Right renal cortex interstitium (tissue), 3 donors: ENCODE measurements at regions not wholly inside any gene's neighbourhood (a gene's known extent, or its start where the extent isn't known, plus 50 kb on each side); places are given as distances from the start of the nearest gene placed in this dataset.
"Not testable (repeated sequence)": the region's sequence is repeated elsewhere in the genome, so short reads cannot be mapped to it uniquely, and the experiment has no call there.

Experiments
- DNase-seq, 3 donors: peaks; one replicate each; pipeline ENCODE4 v3.0.0-alpha.2; 2013; ENCODE audit warnings: low read depth in 3 of 3, low spot score in 2 of 3

DNA sequence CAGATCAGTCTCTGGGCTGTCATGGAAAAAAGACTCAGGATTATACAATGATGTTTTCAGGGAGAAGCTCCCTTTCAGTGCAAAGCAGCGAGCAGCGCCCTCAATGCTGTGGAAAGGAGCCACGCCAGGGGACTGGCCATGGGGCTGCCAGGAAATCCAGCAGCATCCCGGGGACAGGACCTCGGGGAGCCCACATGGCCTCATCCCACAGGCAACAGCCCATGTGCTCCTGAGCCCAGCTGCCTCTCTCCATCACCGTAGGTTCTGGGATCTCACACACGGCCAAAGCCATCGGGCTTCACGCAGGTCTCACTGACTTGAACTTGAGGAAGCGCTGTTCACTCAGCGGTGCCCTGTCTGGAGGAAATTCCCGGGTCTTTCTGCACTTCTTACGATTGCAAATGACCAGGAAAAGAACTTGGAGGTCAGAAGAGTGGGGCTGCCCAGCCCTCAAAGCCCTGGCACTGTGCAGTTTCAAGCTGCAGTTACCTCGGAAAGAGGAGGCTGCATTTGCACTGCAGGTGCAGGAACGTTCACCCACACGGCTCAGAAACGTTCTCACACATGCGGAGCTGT lies 125.9 kb upstream of the THBS2 start:
- no peak for DNase-seq

DNA sequence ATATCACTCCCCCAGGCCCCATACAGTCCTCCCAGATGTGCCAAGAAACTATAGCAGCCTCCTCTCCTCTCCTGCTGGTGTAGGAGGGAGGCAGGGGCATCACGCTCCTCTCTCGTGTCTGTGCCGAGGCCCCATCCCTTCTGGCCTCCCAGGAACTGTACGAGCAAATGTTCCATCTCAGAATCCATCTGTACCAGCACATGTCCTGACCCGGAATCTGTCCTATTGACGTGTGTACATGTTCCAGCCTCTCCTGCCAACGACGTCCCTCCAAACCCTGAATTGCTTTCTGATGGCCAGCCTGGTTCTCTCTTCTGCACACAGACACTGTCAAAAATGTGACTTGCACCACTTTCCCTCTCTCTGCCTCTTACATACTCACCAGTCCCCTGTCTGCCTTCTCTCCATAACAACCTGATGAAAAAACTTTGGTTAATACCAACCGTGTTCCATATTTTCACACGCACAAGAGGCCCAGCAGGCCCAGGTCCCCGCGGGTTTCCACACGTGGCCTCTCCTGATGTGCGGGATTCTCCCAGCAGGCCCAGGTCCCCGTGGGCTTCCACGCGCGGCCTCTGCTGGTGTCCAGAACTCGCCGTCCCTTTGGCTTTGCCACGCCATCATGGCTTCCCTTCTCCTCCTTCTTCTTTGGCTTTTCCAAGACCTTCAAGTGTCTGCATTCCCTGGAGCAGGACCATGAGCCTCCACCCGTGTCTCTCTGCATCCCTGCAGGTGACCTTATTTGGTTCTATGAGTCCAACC lies 125.2 kb upstream of the THBS2 start:
- DNase-seq: no peak

DNA sequence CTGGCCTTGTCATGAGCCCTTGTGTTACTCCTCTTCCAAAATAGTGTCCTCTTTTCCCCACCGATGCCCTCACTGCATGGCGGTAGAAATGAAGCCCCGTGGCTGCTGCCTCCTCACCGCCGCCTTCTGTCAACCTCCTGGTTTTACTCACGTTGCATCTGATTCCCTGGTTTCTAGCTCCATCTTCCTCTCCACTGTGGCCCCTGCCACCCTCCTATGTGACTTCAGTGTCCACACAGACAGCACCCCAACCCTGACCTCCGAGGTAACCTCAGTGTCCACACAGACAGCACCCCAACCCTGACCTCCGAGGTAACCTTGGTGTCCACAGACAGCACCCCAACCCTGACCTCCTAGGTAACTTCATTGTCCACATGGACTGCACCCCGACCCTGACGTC lies 122.8 kb upstream of the THBS2 start:
- no peak for DNase-seq

DNA sequence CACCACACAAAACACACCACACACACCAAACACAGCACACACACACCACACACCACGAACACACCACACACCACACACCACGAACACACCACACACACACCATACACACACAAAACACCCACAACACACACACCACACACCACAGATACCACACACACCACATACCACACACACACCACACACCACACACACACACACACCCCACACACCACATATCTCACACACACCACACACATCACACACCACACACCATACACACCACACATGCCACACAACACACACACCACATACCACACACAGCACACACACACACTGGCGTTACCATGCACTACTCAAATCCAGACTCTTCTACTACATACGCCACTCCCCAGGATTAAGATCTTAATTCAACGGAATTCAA lies 118.9 kb upstream of the THBS2 start:
- no peak for DNase-seq

- no peak for DNase-seq
Observed at GRCh38 chr6:169371344-169372127, 117.9 kb upstream of the THBS2 start.

DNA sequence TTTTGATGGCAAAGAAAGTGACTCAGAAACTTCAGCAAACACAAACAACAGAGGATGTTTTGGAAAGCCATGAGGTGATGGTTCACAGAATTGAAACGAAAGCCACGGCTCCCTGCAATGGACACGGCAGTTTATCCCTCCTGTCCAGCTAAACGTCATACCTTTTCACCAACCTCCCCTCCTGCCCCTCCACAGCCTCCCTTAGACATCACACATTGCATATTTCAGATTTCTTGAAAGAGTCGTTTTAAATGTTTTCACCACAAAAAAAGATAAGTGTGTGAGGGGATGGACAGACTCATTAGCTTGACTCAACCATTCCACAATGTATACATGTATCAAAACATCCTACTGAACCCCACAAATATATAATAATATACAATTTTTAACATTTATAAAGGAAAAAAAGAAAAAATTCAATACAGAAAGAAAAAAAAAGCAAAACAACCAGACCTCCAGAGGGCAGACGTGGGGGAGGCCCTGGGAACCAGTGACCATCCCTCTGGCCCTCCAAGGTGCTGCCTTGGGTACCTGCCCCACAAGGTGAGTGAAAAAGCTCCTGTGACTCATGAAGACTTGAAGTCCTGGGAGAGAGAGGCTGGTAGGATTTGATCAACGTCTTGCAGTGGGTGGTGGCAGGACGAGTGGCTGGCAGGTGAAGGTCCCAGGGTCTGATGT lies 117.2 kb upstream of the THBS2 start:
- DNase-seq: no peak

DNA sequence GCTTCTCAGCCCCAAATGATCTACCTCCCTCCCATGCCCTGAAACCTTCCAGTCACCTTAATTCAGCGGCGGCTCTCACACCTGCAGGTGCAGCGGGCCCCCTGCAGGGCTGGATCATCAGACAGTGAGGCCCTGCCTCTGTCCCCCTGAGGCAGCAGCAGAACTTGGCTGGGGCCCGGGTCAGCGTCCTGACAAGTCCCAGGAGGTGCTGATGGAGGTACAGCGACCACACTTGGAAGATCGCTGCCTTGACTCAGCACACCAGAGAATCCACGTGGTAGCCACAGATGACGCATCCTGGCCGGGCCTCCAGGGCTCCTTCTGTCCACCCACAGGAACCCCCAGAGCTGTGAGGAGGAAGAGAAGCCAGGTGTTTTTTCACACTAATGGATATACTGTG lies 116.4 kb upstream of the THBS2 start:
- no peak for DNase-seq

DNA sequence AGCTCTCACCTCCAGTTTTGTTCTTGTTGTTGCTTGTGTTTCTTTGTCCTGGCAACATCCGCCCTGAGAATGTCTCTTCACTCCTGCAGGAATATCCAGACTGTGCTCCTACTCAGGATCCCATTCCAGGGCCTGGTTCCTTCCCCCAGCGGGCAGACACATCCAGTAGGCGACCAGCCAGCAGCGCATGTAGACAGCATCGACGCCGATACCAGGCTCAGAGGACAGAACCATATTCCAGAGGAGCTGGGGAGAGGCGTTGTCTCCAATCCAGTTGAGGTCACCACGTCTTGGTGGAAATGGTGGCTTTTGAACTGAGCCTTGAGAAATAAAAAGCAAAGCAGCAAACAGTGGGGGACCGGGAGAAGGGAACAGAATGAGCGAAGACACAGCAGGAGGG lies 114.6 kb upstream of the THBS2 start:
- no peak for DNase-seq

GRCh38 chr6:169367507-169367906 lies 113.9 kb upstream of the THBS2 start:
- no peak for DNase-seq

GRCh38 chr6:169366258-169366901 lies 112.7 kb upstream of the THBS2 start:
- no peak for DNase-seq

- DNase-seq: no peak
Observed at GRCh38 chr6:169365567-169366257, 112.1 kb upstream of the THBS2 start.

DNA sequence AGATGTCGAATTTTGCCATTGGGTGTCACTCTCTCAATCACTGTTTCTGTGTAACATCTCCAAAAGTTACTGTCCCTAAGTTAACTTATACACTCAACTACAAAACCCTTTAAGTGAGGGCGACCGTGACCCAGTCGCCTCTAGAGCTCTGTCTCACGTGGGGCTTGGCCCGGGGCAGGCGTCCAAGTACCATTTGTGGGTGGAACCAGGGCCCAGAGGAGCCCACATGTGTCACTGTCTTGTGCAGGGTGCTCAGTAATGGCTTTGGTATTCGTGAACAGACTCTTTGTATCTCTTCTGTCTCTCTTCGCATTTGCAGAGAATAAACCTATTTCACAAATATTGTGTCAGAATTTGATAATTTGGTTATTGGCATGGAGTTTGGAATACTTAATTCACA lies 109.9 kb upstream of the THBS2 start:
- no peak for DNase-seq

DNA sequence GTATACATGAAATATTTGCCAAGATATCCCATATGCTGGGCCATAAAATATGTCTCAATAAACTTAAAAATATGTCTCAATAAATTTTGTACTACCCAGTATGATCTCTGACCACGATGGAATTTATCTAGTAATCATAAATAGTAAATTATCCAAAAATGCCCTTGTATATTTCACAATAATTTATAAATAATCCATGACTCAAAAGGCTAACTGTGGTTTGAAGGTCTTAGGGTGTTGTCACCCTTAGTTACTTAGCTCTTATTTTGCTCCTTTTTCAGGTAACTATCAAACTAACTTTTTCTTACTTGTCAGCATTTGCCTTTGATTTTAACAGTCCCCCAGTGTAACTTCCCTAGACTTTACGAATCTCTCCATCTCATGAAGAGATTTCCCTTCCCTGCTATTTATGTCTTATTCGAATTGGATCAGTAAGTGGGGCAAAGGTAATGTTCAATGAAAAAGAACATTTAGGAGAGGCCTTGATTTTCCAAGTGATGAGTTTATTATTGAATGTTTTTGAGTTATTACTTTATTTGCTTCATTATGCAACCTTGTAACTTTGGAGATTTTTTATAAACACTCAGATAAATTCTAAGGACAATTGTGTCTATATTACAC lies 109.0 kb upstream of the THBS2 start:
- no peak for DNase-seq

DNA sequence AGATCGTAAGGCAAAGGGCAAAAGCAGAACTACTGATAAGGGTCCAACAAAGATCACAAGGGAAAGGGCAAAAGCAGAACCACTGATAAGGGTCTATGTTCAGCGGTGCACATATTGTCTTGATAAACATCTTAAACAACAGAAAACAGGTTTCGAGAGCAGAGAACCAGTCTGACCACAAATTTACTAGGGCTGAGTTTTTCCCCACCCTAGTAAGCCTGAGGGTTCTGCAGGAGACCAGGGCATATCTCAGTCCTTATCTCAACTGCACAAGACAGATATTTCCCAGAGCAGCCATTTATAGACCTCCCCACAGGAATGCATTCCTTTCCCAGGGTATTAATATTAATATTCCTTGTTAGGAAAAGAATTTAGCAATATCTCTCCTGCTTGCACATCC lies 101.4 kb upstream of the THBS2 start:
- not testable (repeated sequence) for DNase-seq

DNA sequence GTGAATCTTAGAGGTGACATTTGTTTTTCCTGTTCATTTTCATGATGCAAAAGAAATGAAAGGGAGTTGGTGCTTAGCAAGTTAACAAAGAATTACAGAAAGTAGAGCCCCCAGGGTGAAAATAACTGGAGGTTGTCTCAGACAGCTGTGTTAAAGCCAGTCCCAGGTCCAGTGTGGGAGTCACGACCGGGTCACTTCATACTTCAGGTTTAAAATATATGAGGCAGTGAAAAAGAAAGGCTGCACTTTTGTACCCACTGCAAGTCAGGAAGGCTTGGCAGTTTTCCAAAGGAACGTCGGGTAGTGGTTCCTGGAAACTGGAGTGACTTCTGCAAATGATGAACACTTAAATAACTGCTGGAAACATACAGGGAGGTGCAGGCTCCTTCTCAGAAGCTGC lies 91.5 kb upstream of the THBS2 start:
- DNase-seq: peak in 1 of 3 donors; percentile 24

GRCh38 chr6:169344750-169345065 lies 91.1 kb upstream of the THBS2 start:
- DNase-seq: no peak

DNA sequence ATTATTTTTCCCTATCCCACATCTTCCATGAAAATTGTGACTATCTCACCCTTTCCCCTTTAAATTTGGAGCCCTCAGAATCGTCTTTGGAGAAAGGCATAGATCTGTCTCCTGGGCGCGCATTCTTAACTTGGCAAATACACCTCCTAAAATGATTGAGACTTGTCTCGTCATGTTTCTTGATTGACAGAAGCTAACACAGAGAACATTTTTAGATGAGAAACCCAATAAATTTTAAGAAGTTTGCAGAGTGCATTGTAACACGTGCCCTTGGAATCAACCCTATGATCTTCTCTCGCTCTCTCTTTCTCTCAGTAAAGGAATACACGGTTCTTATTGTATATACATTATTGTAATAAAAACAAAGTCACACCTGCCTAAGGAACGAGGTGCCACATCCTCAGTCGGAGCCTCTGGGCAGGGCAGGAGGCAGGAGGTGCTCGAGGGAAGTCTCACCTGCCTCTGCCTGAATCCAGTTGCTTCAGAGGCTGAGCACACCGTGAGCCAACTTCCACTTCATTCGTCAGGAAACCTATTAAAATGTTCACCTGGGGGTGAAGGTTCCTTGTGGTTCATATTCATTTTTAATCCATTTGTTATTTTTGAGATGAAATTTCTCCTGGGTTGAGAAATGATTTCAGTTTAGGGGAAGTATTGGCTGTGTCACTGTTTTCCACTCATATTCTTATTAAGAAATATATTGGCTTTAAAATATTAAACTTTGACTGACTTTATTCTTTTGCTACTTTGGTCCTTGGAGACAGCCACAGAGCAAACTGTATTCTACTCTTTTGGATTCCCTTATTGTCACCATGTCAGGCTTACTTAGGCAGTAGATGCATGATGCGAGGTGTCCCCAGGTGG lies 90.5 kb upstream of the THBS2 start:
- no peak for DNase-seq

DNA sequence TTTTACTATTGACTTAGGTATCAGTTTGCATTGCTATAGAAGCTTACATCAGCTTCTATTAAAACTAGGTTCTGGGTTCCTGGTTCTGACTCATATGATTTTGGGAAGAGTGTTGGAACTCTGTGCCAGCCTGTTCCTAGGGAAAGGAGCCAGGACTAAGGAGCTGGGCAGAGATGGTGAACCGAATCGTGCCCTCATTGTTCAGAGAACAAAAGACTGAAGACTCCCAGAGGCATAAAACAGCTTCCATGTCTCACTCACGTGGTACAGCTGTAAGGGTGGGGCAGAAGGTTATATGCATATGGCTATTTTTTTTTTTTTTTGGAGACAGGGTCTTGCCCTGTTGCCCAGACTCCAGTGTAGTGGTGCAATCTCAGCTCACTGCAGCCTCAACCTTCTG lies 89.1 kb upstream of the THBS2 start:
- no peak for DNase-seq

DNA sequence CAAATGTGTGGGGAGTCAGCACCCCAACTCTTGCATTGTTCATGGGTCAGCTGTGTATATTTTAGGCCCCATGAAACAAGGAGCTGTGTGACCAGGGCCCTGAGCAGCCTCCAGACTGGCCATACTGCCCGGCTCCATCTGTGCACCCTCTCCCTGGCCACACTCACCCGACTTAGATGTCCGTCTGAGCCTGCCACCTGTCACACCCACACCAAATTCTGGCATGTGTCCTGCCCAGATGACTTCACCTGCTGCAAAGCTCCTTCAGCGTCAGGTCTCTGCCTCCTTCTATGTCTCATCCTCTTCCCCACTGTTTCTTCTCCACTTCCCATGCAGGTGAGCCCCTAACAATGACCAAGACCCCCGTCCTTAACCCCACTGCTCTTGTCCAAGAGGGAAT lies 88.1 kb upstream of the THBS2 start:
- no peak for DNase-seq
